NB4 (cell line): ENCODE measurements at regions not wholly inside any gene's neighbourhood (a gene's known extent, or its start where the extent isn't known, plus 50 kb on each side); places are given as distances from the start of the nearest gene placed in this dataset.

ENCODE experiments used
- DNase-seq: peaks from one replicate; pipeline ENCODE4 v3.0.0; 2010; ENCODE audit warnings: low read depth
- H3K4me3 ChIP-seq: one replicate; pipeline ENCODE4 v1.5.1; 2011; ENCODE audit warnings: mild to moderate bottlenecking, low read depth, low read length, moderate library complexity
- CTCF ChIP-seq: IDR thresholded peaks from one replicate; pipeline ENCODE4 v1.5.1; 2012; ENCODE audit warnings: low read depth, low read length
- MYC ChIP-seq: IDR thresholded peaks from 2 replicates; pipeline ENCODE4 v1.6.1; 2011; ENCODE audit warnings: low read depth, low read length
- POLR2A ChIP-seq: IDR thresholded peaks from 2 replicates; pipeline ENCODE4 v1.6.1; 2011; ENCODE audit warnings: mild to moderate bottlenecking; ENCODE audit not compliant: insufficient read length; ENCODE audit errors: extremely low read depth
- TF ChIP-seq, protein P1 (sequence below): IDR thresholded peaks from 2 replicates; pipeline ENCODE4 v1.6.1; 2011; ENCODE audit warnings: low read depth, low read length

DNA sequence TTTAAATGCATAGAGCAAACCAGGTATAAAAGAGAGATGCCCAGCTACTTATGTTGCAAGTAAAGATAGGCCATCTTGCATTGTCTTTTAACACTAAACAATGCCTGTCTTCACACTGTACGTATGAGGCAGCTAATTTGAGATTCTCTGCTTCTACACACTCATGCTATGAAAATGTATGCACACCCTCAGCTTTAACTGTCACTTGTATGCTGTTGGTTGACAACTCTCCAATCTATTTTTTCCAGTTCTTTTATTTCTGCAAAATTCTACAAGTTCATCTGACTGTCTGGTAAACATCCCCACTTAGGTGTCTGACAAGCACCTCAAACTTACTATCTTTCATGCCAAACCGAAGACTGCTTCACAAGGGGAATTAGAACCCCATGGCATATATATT lies 131.7 kb upstream of the SOX9 start:
- TF ChIP-seq, protein P1, sequence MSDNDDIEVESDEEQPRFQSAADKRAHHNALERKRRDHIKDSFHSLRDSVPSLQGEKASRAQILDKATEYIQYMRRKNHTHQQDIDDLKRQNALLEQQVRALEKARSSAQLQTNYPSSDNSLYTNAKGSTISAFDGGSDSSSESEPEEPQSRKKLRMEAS = no peak
- TF ChIP-seq CTCF (no peak), POLR2A (no peak), MYC (no peak)
- no peak for DNase-seq
- no peak overlapping the region for H3K4me3 ChIP-seq

DNA sequence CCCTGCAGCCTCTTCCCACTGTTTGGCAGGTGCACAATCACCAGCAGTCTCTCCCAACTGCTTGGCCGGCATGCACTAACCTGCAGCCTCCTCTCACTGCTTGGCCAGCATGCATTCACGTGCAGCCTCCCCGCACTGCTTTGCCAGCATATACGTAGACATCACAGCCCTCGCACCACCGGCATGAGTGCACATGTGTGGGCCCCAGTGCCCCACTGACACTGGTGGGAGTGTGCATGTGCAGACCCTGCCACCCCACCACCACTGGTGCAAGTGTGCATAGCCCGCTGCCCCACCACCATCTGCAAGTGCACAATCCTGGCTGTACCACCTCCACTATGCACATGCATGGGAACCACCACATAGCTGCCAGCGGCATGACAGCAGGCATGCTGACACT lies 127.5 kb upstream of the SOX9 start:
- H3K4me3 ChIP-seq = no peak overlapping the region
- no peak for TF ChIP-seq POLR2A
- TF ChIP-seq CTCF = no peak
- TF ChIP-seq, protein P1 = no peak
- no peak for TF ChIP-seq MYC
- DNase-seq = no peak

DNA sequence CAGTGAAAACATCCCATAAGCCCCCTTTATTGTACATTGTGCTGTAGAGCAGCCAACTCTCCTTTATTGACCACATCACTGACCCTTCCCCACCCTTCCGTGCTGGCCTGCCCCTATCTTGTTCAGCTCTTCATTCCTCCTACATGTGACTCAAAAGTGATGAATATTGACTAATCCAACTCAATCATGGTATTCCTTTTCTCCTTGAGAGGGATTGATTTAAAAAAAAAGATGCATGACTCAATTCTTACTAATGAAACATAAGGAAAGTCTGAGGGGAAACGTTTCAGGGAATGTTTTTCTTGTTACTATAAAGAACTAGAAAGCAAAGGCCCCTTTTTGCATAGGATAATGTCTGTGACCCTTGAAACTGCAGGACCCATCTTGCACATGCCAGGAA lies 125.2 kb upstream of the SOX9 start:
- no peak for DNase-seq
- TF ChIP-seq CTCF (no peak), MYC (no peak)
- H3K4me3 ChIP-seq = no peak overlapping the region

- DNase-seq = no peak
- TF ChIP-seq MYC = no peak
- TF ChIP-seq POLR2A = no peak
- TF ChIP-seq, protein P1 = no peak
- no peak for TF ChIP-seq CTCF
- no peak overlapping the region for H3K4me3 ChIP-seq
Measured at GRCh38 chr17:72004011-72004427, 116.8 kb upstream of the SOX9 start.

GRCh38 chr17:72004611-72005331 lies 116.0 kb upstream of the SOX9 start:
- TF ChIP-seq, protein P1 = no peak
- TF ChIP-seq POLR2A (no peak), MYC (no peak), CTCF (no peak)
- DNase-seq = no peak

More at GRCh38 chr17:72004611-72005331, 116.0 kb upstream of the SOX9 start:
- no peak overlapping the region for H3K4me3 ChIP-seq
